Large intestine (tissue), 3 donors: ENCODE measurements at regions not wholly inside any gene's neighbourhood (a gene's known extent, or its start where the extent isn't known, plus 50 kb on each side); places are given as distances from the start of the nearest gene placed in this dataset.

Experiments used
- DNase-seq, 2 donors: peaks; one replicate each; pipeline versions ENCODE4 v3.0.0 to v3.0.0-alpha.2; 2013
- H3K27ac ChIP-seq: one replicate; pipeline ENCODE4 v1.5.1; 2013; ENCODE audit warnings: low read length
- H3K27me3 ChIP-seq: 2 replicates; pipeline ENCODE4 v1.6.1; 2013; ENCODE audit warnings: low read length; ENCODE audit not compliant: control insufficient read depth, insufficient read depth
- H3K36me3 ChIP-seq: 2 replicates; pipeline ENCODE4 v1.6.1; 2013; ENCODE audit warnings: low read length; ENCODE audit not compliant: control insufficient read depth, insufficient read depth
- H3K4me1 ChIP-seq: one replicate; pipeline ENCODE4 v1.6.1; 2013; ENCODE audit warnings: low read length; ENCODE audit not compliant: control insufficient read depth, insufficient read depth
- H3K4me3 ChIP-seq: one replicate; pipeline ENCODE4 v1.5.1; 2013; ENCODE audit warnings: low read length
- H3K9me3 ChIP-seq: one replicate; pipeline ENCODE4 v1.6.1; 2013; ENCODE audit warnings: mild to moderate bottlenecking, low read depth, low read length, moderate library complexity; ENCODE audit not compliant: control insufficient read depth
- WGBS: methylation state at CpG from one replicate; pipeline ENCODE4 v1.1.5; 2013; ENCODE audit warnings: low lambda C conversion rate; ENCODE audit not compliant: insufficient coverage; 5-methylcytosine and 5-hydroxymethylcytosine counted together

DNA sequence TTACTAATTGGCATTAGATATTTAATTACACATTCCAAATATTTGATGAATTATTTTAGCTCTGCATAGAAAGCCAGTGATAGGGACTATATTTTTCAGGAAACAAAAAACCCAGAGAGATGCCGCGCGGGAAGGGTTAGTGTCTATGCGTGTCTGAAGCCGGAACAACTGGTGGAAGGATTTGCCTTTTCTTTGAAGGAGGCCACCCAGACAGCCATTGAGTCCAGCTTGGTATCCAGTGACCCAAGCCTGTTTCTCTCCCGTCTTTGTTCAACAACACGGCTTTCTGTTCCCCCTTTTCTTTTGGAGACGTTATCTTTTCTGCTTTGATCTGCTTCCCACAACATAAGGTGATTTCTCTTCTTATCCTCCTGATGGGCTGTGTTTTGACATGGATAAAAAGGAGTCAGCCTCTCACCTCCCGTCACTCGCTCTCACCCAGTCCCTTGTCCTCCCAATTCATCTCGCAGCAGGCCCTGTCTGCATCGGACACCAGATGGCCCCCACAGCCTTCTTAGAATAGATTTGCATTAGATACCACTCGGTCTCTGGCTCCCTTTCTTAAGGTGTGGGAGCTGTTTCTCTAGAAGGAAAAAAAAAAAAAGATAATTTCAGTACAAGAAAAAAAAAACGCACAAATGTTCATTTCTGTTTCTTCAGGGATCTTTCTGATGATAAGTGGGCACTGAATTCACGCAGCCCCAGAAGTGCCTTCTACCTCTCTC, 361.8 kb downstream of the ZNF536 start:
- no peak overlapping the region for H3K27ac ChIP-seq
- H3K36me3 ChIP-seq: no peaks in the 10 kb centered on the region
- no peak for DNase-seq
- 69% methylated on average over 5 of the region's 15 CpGs for WGBS
- no peaks in the 10 kb centered on the region for H3K4me1 ChIP-seq
- no peak overlapping the region for H3K4me3 ChIP-seq
- H3K9me3 ChIP-seq: no peaks in the 10 kb centered on the region
- H3K27me3 ChIP-seq: no peaks in the 10 kb centered on the region

DNA sequence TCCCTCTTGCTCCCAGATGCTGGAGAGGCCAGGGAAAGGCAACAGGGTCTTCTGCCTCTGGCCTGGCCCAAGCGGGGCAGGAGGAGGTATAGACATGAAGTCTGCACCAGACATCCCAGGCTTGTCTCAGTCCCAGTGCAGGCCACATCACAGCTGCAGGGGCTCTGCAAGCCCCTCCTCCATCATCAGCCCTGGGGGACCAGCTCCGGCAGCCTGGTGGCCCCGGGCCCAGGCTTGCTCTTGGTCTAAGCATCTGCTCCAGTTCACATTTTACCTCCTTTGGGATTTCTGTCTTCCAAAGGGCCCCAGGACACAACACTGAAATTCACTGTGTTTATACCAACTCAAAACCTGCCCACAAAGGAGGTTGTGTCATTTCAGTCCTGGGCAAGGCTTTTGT, 359.4 kb downstream of the ZNF536 start:
- H3K9me3 ChIP-seq: no peaks in the 10 kb centered on the region
- no peaks in the 10 kb centered on the region for H3K27me3 ChIP-seq
- no peaks in the 10 kb centered on the region for H3K36me3 ChIP-seq
- DNase-seq: no peak
- no peak overlapping the region for H3K4me3 ChIP-seq
- H3K27ac ChIP-seq: no peak overlapping the region
- no CpG with 5 or more reads among the region's 3 CpGs for WGBS
- no peaks in the 10 kb centered on the region for H3K4me1 ChIP-seq

DNA sequence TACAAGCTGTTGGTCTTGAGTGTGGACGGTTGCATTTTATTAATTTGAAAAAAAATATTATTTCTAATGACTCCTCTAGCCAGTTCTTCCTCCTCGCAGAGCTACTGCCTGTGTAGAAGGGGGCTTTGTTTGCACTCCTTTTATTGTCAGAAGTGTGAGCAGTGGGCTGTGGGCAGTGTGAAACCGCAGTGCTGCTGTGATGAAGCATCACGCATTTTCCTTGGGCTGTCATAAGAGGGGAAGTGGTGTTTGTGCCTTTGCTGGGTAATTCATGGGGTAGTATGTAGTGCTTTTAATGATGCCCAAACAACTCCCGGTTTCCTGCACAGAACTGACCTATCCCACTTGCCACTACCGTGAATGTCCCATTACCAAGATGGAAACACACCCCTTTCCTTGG, 357.3 kb downstream of the ZNF536 start:
- Histone ChIP-seq H3K4me1 (no peaks in the 10 kb centered on the region), H3K27me3 (no peaks in the 10 kb centered on the region), H3K9me3 (no peaks in the 10 kb centered on the region), H3K27ac (no peak overlapping the region), H3K4me3 (no peak overlapping the region), H3K36me3 (no peaks in the 10 kb centered on the region)
- WGBS: 82% methylated on average over 2 of the region's 6 CpGs
- DNase-seq: no peak

DNA sequence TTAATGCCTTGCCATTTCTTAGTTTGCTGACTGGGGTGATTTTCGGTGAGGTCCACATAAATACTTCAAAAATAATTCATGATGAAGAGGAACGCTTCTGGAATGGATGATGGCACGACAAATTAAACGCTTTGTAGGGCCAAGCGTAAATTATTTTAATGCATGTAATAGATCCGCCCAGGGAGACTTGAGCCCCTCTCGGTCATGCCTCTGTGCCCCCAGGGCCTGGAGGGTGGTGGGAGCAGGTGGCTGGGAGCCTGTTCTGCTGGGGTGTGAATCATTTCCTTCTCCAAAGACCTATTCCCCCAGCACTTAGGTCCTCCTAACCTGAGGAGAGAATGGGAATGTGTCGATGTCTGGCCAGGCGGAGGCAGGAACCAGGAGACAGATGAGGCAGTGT, 350.6 kb downstream of the ZNF536 start:
- H3K4me3 ChIP-seq: no peak overlapping the region
- H3K27ac ChIP-seq: no peak overlapping the region
- 90% methylated on average over 2 of the region's 9 CpGs for WGBS
- H3K4me1 ChIP-seq: peaks cover 4% of the 10 kb centered on the region
- H3K9me3 ChIP-seq: no peaks in the 10 kb centered on the region
- DNase-seq: no peak
- peaks cover 4% of the 10 kb centered on the region for H3K27me3 ChIP-seq
- no peaks in the 10 kb centered on the region for H3K36me3 ChIP-seq

DNA sequence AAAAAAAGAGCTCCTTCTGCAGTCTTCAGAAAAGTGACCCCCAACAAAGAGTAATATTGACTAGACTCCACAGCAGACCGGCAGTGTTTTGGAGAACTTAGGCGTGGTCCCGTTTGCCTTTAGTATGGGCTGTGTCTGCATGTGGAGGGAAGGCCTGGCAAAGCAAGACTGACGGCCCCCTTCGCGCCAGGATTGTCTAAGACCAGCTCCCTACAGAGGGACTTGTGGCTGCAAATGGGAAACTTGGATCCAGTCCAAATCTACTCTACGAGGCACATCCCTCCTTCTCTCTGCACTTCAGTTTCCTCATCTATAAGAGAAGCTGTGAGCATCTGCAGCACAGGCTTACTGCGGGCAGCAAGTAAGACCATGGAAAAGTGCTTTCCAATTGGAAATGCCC, 350.0 kb downstream of the ZNF536 start:
- peaks cover 4% of the 10 kb centered on the region for H3K4me1 ChIP-seq
- H3K4me3 ChIP-seq: no peak overlapping the region
- no CpG with 5 or more reads among the region's 8 CpGs for WGBS
- H3K27me3 ChIP-seq: peaks cover 4% of the 10 kb centered on the region
- no peaks in the 10 kb centered on the region for H3K9me3 ChIP-seq
- no peak for DNase-seq
- no peaks in the 10 kb centered on the region for H3K36me3 ChIP-seq
- no peak overlapping the region for H3K27ac ChIP-seq

DNA sequence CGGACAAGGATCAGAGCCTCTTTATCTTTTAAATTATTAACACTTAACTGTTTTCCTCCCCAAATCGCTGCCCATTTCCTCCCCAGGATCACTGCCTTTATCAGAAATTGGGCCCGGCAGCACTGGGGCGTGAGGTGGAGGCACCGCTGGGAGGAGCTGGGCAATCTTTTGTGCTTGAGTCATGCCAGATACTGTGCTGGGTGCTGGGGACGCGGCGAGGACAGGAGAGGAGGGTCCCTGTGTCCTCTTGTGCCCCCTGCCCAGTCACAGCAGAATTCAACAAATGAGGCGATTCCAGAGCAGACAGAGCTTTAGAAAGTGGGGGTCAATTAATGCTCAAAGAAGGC, 347.8 kb downstream of the ZNF536 start:
- Histone ChIP-seq H3K27ac (no peak overlapping the region), H3K9me3 (no peaks in the 10 kb centered on the region), H3K27me3 (peaks cover 4% of the 10 kb centered on the region), H3K4me1 (peaks cover 4% of the 10 kb centered on the region), H3K36me3 (no peaks in the 10 kb centered on the region), H3K4me3 (peak overlapping the region; percentile 35)
- DNase-seq: no peak
- no CpG with 5 or more reads among the region's 9 CpGs for WGBS

DNA sequence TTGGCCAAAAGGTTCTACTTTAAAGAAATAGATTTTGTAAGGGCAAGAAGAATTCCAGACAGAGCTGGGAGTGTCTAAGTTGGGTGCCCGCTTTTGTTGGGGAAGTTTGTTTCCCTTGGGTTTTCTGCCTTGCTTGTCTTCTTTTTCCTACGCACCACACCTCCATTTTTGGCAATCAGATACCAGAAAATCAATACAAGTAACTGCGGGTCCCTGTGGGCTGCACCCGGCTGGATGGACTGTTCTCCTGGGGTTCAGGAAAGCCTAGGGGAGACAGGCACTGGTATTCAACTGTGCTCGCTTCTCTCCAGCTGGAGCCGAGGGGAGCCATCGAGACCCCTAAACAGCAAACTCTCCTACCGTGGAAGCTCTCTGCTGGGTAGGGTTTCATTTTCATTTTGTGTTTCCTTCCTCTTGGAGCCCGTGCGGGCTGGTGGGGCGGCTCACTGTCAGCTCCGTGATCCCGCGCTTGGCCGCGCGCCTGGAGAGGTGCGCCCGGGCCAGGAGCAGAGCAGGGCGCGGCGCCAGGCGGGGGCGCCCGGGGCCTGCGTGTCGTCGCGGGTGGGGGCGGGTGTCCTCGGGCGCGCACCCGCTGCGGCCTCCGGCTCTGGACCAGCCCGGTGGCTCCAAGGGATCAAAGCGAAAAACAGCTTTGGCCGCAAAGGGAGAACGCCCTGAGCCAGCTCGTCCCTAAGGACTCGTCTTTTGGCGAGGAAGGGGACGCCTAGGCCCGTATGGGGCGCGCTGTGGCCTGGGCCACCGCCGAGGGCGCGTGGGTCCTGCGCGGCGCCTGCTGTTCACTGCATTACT, 347.2 kb downstream of the ZNF536 start:
- DNase-seq: peak; percentile 16 to 53
- peak overlapping the region; percentile 35 for H3K4me3 ChIP-seq

DNA sequence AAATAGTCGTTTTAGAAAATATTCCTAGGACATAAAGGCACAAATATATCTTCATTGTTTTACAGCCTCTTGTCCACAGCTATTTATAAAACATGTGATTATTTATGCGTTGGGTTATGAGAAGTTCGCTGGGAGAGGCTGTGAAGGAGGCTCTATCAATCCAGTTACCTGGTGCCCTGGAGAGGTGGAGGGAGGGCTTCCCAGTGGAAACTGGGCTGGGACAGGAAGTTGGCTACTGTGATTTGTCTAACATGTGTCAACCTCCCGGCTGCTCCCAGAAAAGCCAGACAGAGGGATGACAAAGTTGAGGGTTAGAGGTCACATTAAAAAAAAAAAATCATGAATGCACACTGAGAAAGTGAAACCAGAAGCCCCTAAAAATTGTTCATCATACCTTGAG, 346.5 kb downstream of the ZNF536 start:
- no peaks in the 10 kb centered on the region for H3K36me3 ChIP-seq
- H3K4me1 ChIP-seq: peaks cover 4% of the 10 kb centered on the region
- no peak overlapping the region for H3K4me3 ChIP-seq
- WGBS: 40% methylated on average over 2 of the region's 4 CpGs
- no peak overlapping the region for H3K27ac ChIP-seq
- H3K9me3 ChIP-seq: no peaks in the 10 kb centered on the region
- DNase-seq: no peak
- H3K27me3 ChIP-seq: peaks cover 4% of the 10 kb centered on the region

More for the DNA sequence above, 347.2 kb downstream of the ZNF536 start:
- Histone ChIP-seq H3K9me3 (no peaks in the 10 kb centered on the region), H3K27me3 (peaks cover 4% of the 10 kb centered on the region), H3K36me3 (no peaks in the 10 kb centered on the region), H3K27ac (no peak overlapping the region), H3K4me1 (peaks cover 4% of the 10 kb centered on the region)
- 0% methylated on average over 1 of the region's 54 CpGs for WGBS

DNA sequence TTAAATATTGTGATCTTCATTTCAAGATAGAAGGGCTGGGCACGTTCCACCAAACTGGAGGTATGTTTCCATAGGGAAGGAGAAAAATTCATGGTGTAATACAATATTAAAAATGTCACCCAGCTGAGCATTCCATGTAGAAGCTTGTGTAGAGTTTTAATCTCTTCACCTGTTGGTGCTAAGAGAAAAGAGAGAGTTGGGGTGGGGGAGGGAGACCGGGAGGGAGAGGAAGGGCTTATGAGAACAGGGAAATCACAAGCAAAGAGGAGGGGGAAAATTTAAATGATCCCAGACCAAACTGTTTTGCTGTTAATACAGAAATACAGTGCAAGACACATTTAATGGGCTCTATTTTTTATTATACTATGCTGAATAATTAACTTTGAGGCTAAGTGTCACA, 345.8 kb downstream of the ZNF536 start:
- peaks cover 4% of the 10 kb centered on the region for H3K27me3 ChIP-seq
- no peak overlapping the region for H3K27ac ChIP-seq
- no peak overlapping the region for H3K4me3 ChIP-seq
- WGBS: no CpG with 5 or more reads among the region's 2 CpGs
- DNase-seq: no peak
- no peaks in the 10 kb centered on the region for H3K9me3 ChIP-seq
- no peaks in the 10 kb centered on the region for H3K36me3 ChIP-seq
- peaks cover 4% of the 10 kb centered on the region for H3K4me1 ChIP-seq

DNA sequence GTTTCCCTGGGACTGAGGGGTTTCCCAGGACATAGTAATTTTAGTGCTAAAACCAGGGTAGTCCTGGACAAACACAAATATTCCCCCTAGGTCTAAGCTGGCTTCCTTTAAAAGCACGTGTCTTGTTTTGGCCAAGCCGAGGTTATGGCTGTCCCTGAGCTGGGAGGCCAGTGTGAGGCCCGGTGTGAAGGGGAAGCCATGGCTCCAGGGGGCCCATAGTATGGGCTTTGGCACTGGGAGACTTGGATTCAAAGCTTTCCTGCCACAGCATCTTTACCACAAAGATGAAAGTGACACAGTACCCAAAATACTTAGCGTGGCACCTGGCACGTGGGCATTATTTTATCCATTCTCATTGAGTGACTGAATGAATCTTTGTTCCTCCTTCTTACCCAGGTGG, 345.2 kb downstream of the ZNF536 start:
- no peak for DNase-seq
- Histone ChIP-seq H3K27me3 (peaks cover 4% of the 10 kb centered on the region), H3K4me3 (no peak overlapping the region), H3K9me3 (no peaks in the 10 kb centered on the region), H3K4me1 (peaks cover 4% of the 10 kb centered on the region), H3K27ac (no peak overlapping the region), H3K36me3 (no peaks in the 10 kb centered on the region)
- WGBS: no CpG with 5 or more reads among the region's 5 CpGs
